NOMO-1 (cell line): ENCODE measurements at regions not wholly inside any gene's neighbourhood (a gene's known extent, or its start where the extent isn't known, plus 50 kb on each side); places are given as distances from the start of the nearest gene placed in this dataset.

Experiments
- DNase-seq, 2 experiments: peaks; one replicate each; lab custom pipeline; 2025; ENCODE audit not compliant: unreplicated experiment in 2 of 2; lab: John Stamatoyannopoulos, UW

DNA sequence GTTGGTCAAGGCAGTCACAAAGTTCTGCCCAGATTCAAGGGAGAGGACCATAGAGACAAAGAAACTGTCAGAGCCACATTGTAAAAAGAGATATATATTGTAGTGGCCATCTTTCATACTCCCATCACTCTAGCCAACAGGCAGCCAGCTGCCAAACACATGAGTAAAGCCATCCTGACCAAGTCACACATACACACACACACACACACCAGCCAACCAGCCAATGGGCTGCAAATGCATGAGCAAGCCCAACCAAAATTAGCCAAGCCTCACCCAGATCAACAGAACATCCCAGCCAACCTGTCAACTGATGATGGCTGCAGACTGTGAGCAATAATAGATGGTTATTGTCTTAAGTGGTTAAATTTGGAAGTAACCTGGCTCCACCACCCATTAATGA is 120.7 kb downstream of the SEC16B start:
- DNase-seq, result no peak

DNA sequence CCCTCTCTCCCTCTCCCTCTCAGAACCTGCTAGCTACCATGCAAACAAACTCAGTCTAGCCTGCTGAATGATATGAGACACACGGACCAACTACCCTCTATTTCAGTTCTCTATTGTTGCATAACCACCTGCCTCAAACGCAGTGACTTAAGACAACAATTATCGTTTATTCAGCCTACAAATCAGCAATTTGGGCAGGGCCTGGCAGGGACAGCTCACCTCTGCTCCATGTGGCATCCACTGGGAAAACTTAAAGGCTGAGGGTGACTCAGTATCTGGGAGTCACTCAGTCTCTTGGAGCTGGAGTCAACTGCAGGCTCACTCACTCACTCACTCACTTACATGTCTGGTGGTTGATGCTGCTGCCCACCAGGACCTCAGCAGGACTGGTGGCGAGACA is 121.3 kb downstream of the SEC16B start:
- DNase-seq, result no peak

DNA sequence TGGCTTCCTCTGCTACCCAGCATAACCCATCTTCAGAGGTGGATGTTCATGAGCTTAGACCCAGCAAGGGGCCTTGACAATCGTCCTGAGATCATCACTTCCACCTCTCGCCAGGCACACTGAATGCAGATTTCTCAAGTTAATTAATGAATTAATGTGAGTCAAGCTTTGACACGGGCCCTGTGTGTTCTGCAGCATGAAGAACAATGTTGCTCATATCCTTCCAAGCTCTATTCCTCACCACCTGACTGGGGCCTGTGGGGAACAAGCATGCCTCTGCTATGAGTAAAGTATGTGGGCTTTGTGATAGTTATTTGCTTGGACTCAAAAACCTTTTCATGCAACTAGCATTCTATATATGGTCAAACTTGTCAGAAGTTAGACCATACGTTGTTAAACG is 122.0 kb downstream of the SEC16B start:
- no peak for DNase-seq

DNA sequence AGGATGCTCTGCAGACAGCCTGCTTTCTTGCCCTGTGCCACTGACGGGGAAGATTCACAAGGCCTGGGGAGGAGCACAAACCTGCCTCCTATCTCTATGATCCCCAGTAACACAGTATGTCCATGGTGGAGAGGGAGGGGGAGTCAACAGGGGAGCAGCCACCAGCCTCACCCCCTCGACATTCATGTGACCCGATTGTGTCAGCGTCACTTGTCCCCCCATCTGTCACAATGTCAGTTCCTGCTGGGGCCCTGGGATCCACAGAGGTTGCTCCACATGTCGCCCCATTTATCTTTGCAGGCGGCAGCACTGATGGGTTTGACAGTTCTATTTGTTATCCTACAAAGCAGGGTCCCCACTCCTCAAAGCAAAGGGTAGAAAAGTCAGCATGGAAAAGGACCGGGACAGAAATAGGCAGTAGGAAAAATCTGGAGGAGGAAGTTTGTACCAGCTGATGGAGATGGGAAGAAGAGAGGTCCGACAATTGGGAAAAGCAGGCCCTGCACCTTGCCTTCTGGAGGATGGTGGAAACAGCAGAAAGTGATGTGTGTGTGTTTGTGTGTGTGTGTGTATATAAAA is 130.9 kb downstream of the SEC16B start:
- no peak for DNase-seq

DNA sequence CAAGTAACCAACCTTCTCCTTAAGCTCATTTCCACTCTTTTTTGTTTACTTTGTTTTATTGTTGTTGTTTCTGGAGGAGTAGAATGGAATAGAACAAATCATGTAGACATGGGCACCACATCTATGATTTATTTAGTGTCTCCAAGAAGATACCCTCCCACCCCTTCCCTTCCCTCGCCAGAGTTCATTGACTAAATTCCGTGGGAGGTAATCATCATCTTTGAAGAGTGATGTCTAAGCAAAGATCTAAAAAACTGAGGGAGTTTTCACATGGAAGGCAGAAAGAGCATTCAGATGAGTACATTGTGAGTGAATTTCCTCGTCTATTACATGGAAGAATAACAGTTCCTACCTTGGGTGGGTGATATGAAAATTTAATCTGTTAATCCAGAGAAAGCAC is 136.2 kb downstream of the SEC16B start:
- DNase-seq, result no peak

DNA sequence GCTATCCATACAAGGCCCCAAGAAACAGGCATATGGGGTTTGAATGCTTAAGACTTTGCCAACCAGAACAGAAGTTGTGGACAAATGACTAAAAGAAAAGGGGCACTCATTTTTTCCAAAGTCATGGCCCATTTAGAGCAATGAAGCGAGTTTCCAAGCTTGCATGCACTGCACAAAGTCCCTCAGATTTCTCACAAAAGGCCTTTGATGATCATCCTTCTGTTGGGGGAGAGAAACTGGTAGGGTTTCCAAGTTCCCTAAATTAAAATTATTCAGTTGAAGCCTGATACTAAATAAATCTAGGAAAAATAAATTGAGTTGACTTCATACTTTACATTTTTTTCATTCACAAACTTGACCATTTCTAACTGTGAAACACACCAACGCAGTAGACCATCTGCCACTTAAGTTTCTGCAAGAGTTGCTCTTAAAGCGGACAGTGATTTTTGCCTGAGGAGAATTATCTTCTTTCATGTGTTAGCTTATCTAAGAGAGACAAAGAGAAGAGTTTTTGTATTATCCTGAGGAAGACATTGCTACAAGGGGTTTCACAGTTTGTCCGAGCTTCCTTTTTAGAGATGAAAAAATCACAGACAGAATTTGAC is 139.2 kb downstream of the SEC16B start:
- DNase-seq, result no peak

DNA sequence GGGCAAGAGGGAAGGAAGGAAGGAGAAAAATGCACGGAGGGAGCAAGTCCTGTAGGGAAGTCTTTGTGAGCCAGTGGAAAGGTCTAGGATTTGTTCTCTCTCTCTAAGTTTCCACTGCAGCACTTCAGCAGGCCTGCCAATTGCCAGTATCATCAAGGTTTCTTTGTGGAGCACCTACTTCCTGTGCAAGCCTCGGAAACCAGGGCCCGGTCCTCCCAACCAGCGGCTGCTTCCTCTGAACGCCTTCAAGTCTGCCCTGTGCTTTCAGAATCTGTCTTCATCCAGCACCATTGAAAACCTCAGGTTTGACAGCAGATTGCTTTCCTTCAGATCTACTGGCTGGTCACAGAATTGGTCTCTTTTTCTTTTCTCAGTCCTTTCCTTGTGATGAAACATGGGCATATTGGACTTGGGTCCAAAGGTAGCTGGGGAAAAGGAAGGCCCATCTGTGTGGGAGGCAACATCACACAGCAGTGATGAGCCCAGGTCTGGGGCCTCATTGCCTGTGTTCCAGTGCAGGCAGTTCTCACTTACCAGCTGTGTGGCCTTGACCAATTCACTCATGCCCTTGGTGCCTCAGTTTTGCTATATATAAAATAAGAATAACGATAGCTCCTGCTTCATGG is 144.5 kb downstream of the SEC16B start:
- DNase-seq, result no peak

DNA sequence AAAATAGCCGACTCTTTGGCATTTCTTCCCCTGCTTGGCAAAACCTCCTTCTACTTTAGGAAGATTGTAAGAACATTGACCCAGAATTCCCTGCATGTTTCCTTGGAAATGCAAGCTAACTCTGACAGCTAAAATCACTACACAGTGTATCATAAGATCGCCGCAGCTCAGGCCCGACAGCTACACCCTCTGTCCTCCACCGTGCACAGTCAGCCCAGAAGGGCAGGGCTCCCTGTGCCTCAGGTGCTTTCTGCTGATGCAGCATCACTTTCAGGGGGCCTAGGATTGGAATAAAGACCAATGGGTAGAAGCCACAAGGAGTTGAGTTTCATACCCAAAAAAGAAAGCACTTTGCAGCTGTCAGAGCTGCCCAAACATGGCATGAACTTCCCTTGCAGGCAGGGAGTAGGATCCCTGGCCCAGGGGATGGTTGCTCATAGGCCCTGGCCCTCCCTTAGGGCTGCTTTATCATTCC is 145.3 kb downstream of the SEC16B start:
- no peak for DNase-seq

DNA sequence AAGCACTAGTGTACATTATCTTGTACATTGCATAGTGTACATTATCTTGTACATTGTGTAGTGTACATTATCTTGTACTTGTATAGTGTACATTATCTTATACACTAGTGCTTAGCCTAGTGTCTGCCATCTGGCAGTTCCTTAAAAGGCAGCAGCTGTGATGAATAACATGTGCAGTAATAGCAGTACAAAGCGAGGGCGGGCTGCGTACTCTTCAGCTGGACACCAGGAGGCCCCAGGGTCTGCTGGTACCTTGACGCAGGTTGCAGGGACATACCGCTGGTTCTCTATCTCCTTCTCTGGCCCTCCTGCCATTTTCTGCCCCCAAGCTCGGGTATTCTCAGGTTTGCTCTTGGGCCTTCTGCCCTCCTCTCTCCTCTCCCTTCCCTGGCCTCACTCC is 149.6 kb downstream of the SEC16B start:
- DNase-seq, result no peak

DNA sequence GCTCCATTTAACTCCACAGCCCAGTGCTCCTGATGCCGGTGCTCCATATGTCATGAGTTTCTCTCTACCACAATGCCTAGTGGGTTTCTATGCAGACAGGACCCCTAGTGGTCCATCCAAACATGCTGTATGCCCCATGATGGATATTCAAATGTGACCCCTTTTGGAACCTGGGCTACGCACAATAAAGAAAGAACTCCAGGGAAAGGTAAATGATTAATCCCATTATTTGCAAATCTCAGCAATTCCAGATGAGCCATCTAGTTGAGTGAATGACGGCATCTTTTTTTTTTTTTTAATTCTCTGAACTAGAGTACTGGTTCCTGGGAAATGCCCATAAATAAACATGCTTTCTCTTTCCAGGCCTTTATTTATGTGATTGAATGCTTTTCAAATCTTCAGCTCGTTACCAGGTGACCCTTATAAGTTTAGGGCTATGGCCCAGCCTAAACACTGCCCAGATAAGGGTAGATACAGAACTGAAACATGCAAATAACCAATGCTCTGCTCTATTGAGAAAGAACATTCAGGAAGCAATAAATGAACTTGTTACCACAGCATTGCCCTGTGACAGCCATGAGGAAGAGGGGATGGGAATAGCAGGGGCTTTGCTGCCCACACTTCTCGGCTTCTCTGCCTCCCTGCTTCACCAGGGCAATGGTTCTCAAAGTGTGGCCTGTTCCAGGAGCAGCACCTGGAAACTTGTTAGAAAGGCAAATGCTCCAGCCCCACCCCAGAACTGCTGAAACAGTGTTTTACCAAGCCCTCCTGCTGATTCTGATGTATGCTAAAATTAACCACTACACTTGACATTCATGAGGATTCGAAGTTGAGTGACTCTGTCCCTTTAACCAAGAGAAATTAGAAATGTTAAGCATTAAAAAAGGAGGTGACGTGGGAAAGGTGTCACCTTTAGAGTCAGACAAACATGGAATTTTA is 151.7 kb downstream of the SEC16B start:
- peak in 1 of 2 experiments; percentile 41 for DNase-seq

DNA sequence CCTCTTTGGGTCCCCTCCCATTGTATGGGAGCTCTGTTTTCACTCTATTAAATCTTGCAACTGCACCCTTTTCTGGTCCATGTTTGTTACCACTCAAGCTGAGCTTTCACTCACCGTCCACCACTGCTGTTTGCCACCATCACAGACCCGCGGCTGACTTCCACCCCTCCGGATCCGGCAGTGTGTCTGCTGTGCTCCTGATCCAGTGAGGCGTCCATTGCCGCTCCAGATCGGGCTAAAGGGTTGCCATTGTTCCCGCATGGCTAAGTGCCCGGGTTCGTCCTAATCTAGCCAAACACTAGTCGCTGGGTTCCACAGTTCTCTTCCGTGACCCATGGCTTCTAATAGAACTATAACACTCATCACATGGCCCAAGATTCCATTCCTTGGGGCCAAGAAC is 157.2 kb downstream of the SEC16B start:
- DNase-seq, result no peak

DNA sequence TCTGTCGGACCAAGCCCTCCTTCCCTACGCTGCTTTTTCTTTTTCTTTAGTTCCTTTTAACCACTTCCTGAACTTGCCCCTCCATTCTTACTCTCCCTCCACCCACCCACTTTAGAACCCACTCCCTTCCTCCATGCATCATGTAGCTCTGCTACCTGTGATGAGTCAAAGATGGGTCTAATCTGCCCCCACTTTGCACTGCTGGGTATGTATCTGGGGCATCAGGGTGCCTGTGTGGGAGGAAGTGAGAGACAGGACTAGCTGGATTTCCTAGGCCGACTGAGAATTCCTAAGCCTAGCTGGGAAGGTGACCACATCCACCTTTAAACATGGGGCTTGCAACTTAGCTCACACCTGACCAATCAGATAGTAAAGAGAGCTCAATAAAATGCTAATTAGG is 157.7 kb downstream of the SEC16B start:
- DNase-seq, result no peak

DNA sequence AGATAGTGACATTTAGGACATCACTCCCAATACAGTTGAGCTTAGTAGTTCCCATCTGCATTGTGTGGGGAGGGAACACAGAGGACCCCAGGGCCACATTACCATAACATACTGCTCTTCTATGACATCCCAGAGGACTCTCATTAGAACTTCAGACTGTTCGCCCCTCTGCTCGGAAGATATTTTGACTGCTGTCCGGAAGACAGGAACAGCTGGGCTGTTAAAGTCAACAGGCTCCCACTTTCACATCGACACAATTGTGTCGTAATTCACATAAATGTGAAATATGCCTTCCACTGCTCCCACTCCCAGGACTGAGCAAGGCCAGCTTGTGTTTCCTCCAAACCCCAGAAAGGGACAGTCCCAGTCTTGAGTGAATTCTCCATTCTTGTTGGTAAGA is 158.4 kb downstream of the SEC16B start:
- DNase-seq, result no peak

DNA sequence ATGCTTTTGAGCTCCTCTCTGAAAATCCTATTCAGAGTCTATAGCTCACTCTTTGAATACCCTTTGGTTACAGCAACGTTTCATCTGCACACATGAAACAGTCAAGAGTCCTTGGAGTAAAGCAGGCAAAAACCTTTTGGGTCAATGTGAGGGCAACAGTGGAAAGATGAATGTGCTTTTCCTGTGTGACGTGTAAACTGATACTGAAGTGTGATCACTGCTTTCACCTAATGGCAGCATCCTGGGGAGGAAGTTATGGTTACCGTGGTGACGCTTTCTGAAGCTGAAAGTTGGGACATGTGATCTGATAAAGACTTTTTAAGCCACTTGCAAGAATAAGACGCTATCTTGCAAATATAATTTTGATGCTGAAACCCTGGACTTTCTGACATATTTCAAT is 160.0 kb downstream of the SEC16B start:
- DNase-seq, result no peak

DNA sequence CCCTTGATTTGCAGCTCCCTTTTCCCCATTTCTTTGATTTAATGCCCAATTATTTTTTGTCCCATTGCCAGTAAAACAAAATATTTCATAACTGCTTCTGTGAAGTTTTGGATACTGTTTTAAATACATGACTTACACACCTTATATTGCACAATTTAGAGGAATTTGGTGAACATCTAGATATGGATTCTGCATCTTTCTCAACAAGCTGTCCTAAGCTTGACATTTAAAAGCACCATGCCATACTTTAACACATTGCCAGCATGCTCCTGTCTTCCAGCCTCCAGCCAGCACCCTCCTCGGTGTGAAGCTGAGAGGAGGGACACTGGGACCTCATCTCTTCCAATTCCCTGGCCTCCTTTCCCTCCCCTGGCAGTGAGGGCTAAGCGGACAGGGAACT is 167.6 kb downstream of the SEC16B start:
- DNase-seq, result no peak

DNA sequence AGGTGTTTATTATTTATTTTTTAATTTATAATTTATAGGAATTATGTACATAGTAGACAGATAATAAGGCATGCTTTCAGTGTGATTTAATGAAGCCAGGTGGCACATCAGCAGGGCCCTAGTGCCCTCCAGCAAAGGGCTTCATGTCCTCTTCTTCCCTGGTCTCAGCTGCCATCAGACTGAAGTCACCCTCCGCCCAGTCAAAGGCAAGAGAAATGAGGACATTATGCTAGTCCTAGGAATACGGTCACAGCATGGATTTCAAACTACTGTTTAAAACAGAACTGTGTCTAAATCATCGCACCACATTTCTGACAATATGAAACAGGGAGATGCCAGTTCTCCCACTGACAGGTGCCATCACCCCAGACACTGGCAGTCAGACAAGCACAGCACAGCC is 168.1 kb downstream of the SEC16B start:
- no peak for DNase-seq

DNA sequence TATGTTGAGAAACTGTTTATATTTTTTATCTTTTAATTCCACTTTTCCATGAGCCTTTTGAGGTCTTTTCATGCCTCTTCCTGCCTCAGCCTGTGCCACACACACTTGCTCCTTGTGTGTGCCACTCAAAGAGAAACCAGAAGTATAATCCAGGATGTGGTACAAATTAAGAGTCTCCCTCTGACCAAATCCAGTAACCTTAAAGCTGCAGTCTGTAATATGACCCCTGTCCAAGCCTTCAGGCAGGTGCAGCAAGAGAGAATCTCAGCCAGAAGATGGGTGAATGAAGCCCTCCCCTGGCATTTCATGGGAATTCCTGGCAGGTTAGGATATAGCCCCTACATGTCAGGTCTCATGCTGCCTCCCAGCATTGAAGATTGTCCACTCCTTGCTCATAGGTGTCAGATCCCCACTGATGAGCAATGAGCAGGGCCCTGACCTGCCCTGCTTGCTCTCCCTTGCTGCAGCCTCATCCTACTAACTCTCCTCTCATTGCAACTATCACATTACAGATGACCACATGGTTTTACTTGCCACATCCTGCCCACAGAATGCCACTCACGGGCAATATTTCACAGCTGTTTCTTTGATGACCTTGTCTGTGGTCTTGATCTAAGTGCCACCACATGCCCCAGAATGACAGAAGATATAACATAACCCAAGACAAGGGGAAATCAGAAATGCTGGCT is 169.3 kb downstream of the SEC16B start:
- no peak for DNase-seq

DNA sequence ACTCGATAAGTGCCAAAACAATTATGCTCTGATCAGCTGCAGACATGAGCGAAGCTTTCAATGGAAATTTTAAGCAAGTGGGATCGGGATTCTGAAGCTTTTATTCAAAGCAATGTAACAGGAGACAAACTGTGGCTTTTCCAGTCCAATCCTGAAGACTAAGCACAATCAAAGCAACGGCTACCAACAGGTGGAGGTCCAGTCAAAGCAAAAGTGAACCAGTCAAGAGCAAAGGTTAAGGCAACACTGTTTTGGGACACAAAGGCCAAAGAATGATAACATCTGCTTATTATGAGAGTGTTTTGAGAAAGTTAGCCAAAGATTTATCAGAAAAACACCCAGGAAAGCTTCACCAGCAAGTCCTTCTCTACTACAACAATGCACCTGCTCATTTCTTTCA is 170.1 kb downstream of the SEC16B start:
- DNase-seq, result no peak

DNA sequence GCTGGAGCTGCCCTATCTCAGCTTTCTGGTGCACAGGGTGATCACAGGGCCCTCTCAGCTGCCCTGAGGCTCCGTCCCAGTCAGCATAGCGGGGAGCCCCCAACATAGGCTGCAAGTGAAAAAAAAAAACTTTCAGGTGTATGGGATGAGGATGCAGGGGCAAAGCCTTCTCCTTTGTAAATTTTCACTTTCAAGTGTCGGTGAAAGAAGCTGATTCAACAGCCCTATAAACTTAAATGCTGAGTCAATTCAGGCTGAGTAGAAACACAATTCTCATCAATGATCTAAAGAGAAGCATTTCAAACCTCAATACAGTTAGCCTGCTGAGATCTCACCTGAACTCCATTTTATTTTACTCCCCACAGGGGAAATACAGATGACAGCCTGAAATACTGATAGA is 171.2 kb downstream of the SEC16B start:
- DNase-seq, result no peak

DNA sequence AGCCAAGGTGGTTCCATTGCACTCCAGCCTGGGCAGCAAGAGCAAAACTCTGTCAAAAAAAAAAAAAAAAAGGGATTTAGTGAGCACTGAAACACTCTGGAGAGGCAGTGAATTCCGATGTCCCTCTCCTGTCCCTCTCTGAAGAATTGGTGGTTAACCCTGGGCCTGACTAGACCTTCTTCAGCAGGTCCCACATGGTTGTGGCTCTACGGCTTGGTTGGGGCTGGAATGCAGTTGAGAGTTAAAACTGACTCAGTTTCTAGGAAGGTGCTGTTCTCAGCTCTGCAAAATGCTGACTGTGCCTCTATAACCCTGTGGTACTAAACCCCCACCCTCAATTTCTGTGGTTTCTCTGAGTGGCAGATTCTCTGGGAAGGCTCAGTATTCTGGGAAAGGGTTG is 173.3 kb downstream of the SEC16B start:
- DNase-seq, result no peak
